Activated naive CD4-positive, alpha-beta T cell treated with anti-CD3 and anti-CD28 coated beads, Interleukin-2, amount 10 ng/mL, durations not matched to agents 7 days and 5 days (primary cell): ENCODE measurements at regions not wholly inside any gene's neighbourhood (a gene's known extent, or its start where the extent isn't known, plus 50 kb on each side); places are given as distances from the start of the nearest gene placed in this dataset.

Experiments used
- CTCF ChIA-PET: fragments of 350-600 bp; sonication (Branson Sonifier 250); formaldehyde crosslinking; loops from one replicate; lab custom pipeline; 2021; ENCODE audit warnings: antibody characterized with exemption; lab: Charles Lee
- DNase-seq: peaks from one replicate; pipeline ENCODE4 v3.0.0-alpha.2; 2020
- H3K27ac Mint-ChIP-seq: one replicate; pipeline ENCODE4 v1.8.0; 2021; ENCODE audit warnings: mild to moderate bottlenecking, moderate library complexity, mixed read lengths
- H3K27me3 Mint-ChIP-seq: one replicate; pipeline ENCODE4 v1.8.0; 2021; ENCODE audit warnings: mild to moderate bottlenecking, mixed read lengths
- H3K36me3 Mint-ChIP-seq: one replicate; pipeline ENCODE4 v1.8.0; 2021; ENCODE audit warnings: mixed read lengths
- H3K4me1 Mint-ChIP-seq: one replicate; pipeline ENCODE4 v1.8.0; 2021; ENCODE audit warnings: mixed read lengths
- H3K4me3 Mint-ChIP-seq: one replicate; pipeline ENCODE4 v1.8.0; 2021; ENCODE audit warnings: mild to moderate bottlenecking, moderate library complexity, mixed read lengths
- H3K9me3 Mint-ChIP-seq: one replicate; pipeline ENCODE4 v1.8.0; 2021; ENCODE audit warnings: mixed read lengths

DNA sequence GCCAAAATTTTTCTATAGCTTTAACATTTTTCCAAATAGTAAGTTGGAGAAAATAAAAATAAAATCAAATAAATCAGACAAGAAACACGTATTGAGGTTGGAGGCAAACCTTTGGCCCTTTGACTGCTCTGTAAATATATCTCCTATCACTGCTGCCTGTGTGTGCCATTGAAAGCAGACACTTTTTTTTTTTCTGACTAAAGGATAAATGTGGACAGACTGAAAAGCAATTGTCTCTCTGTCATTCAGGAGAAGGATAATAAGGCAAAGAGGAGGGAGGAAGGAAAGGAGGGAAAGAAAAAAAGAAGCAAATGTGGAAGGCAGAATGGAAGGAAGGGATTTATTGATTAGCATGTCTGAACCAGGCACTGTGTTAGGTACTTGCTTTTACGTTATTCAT is 85.2 kb upstream of the SULF2 start:
- no peaks in the 10 kb centered on the region for H3K9me3 Mint-ChIP-seq
- CTCF ChIA-PET = no interaction called here
- peaks cover 8% of the 10 kb centered on the region for H3K27me3 Mint-ChIP-seq
- DNase-seq = no peak
- no peak overlapping the region for H3K4me3 Mint-ChIP-seq
- H3K27ac Mint-ChIP-seq = no peak overlapping the region
- H3K4me1 Mint-ChIP-seq = no peaks in the 10 kb centered on the region
- H3K36me3 Mint-ChIP-seq = no peaks in the 10 kb centered on the region

DNA sequence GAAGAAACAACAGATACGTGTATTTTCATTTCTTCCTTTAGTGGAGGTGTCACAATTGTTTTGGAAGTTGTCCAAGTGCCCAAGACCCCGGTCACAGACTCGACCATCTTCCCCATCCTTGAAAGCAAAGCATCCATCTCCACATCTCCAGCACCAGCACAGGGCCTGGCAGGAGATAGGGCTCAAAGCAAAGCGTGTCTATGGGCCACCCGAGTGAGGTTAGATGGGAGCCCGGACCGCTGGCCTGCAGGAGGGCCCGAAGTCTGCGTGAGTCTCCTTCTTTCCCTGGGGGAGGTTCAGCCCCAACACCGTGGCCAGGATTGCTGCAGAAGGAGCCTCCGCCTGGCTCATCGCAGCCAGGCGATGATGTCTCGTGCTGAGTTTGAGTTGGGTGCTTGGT is 83.5 kb upstream of the SULF2 start:
- CTCF ChIA-PET = no interaction called here
- no peak overlapping the region for H3K27ac Mint-ChIP-seq
- H3K4me1 Mint-ChIP-seq = no peaks in the 10 kb centered on the region
- DNase-seq = no peak
- H3K27me3 Mint-ChIP-seq = peaks cover 8% of the 10 kb centered on the region
- H3K9me3 Mint-ChIP-seq = no peaks in the 10 kb centered on the region
- H3K4me3 Mint-ChIP-seq = no peak overlapping the region
- no peaks in the 10 kb centered on the region for H3K36me3 Mint-ChIP-seq

DNA sequence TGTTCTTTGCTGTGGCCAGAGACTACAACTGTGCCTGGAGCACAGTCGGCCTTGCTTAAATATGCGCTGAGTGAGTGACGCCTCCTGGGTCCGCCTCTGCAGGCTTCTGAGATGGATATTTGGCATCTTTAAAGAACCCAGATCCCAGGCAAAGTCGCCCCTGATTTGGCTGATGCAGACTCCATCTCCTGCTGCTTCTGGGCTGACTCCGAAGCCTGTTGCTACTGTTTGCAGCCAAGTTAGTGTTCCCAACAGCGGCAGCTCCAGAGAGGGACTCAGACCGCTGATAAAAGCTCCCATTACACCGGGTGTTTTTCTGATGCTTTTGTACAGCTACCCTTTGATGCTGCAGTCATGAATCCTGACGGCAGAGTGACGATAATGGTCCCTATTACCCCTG is 83.0 kb upstream of the SULF2 start:
- H3K9me3 Mint-ChIP-seq = peaks cover under 1% of the 10 kb centered on the region
- no peaks in the 10 kb centered on the region for H3K4me1 Mint-ChIP-seq
- CTCF ChIA-PET = no interaction called here
- H3K27me3 Mint-ChIP-seq = peaks cover 8% of the 10 kb centered on the region
- no peaks in the 10 kb centered on the region for H3K36me3 Mint-ChIP-seq
- no peak overlapping the region for H3K27ac Mint-ChIP-seq
- no peak for DNase-seq
- no peak overlapping the region for H3K4me3 Mint-ChIP-seq

GRCh38 chr20:47867831-47868230 is 82.5 kb upstream of the SULF2 start:
- H3K4me3 Mint-ChIP-seq = no peak overlapping the region
- CTCF ChIA-PET = no interaction called here
- peaks cover 2% of the 10 kb centered on the region for H3K9me3 Mint-ChIP-seq
- no peaks in the 10 kb centered on the region for H3K36me3 Mint-ChIP-seq
- H3K4me1 Mint-ChIP-seq = no peaks in the 10 kb centered on the region
- no peak overlapping the region for H3K27ac Mint-ChIP-seq
- peaks cover 8% of the 10 kb centered on the region for H3K27me3 Mint-ChIP-seq
- DNase-seq = no peak

- CTCF ChIA-PET = no interaction called here
- Mint-ChIP-seq H3K27me3 (peaks cover 10% of the 10 kb centered on the region), H3K9me3 (peaks cover 2% of the 10 kb centered on the region), H3K36me3 (no peaks in the 10 kb centered on the region), H3K4me3 (no peak overlapping the region), H3K27ac (peak overlapping the region; percentile 24), H3K4me1 (no peaks in the 10 kb centered on the region)
- no peak for DNase-seq
Observed at GRCh38 chr20:47866480-47866879, 81.2 kb upstream of the SULF2 start.

DNA sequence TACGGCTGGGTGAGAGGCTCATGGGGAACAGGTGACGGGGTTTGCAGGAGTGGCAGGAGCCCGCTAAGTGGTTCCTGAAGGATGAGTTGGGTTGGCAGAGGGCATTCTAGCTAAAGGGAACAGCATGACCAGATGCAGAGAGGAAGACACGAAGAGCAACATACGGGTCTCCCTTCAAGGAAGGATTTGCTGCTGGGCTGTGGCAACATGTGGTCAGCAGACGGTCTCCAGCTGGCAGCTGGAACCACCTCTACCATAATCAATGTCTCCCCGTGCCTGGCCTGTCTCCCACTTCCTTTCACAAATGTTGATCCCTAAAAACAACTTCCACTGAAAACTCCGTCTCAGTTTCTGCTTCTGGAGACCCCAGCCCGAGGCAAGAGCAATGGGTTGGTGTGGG is 80.6 kb upstream of the SULF2 start:
- peaks cover 2% of the 10 kb centered on the region for H3K9me3 Mint-ChIP-seq
- no peaks in the 10 kb centered on the region for H3K4me1 Mint-ChIP-seq
- H3K36me3 Mint-ChIP-seq = no peaks in the 10 kb centered on the region
- H3K27me3 Mint-ChIP-seq = peaks cover 10% of the 10 kb centered on the region
- CTCF ChIA-PET = no interaction called here
- H3K4me3 Mint-ChIP-seq = no peak overlapping the region
- H3K27ac Mint-ChIP-seq = no peak overlapping the region
- DNase-seq = no peak

GRCh38 chr20:47865451-47865850 is 80.2 kb upstream of the SULF2 start:
- H3K4me1 Mint-ChIP-seq = no peaks in the 10 kb centered on the region
- DNase-seq = no peak
- CTCF ChIA-PET = no interaction called here
- H3K36me3 Mint-ChIP-seq = no peaks in the 10 kb centered on the region
- peaks cover 10% of the 10 kb centered on the region for H3K27me3 Mint-ChIP-seq
- no peak overlapping the region for H3K4me3 Mint-ChIP-seq
- peaks cover 2% of the 10 kb centered on the region for H3K9me3 Mint-ChIP-seq
- H3K27ac Mint-ChIP-seq = no peak overlapping the region

GRCh38 chr20:47863981-47864380 is 78.7 kb upstream of the SULF2 start:
- H3K4me3 Mint-ChIP-seq = no peak overlapping the region
- H3K4me1 Mint-ChIP-seq = no peaks in the 10 kb centered on the region
- no peak for DNase-seq
- H3K9me3 Mint-ChIP-seq = peaks cover 2% of the 10 kb centered on the region
- no peak overlapping the region for H3K27ac Mint-ChIP-seq
- no peaks in the 10 kb centered on the region for H3K36me3 Mint-ChIP-seq
- CTCF ChIA-PET = no interaction called here
- H3K27me3 Mint-ChIP-seq = peaks cover 14% of the 10 kb centered on the region

DNA sequence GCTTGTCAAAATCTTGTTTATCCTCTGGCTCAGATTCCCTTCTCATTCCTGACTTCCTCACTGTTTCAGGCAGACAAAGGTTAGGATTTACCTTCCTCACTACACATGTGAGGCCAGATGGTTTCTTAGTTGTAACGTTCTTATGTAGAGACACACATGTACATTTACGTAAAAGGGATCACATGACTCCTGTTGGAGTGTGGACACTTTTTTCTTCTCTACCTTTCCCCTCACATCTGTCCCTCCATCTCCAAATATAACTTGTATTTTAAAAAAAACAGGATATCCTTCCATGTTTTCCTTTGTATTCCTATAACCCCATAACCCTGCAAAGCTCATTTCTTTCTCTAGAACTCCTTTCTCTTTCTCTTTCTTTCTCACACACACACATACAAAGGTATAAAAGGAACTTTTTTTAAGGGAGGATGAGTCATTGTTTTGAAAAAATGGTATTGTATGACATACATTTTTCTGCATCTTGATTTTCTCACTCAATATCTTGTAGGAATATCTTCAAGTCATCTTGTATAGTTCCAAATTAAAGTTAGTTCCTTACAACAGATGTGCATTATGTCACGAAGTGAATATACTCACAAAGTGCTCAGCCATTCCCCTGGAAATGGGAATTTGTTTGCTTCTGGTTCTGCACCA is 78.2 kb upstream of the SULF2 start:
- CTCF ChIA-PET = no interaction called here
- H3K27ac Mint-ChIP-seq = no peak overlapping the region
- no peak for DNase-seq
- peaks cover 2% of the 10 kb centered on the region for H3K9me3 Mint-ChIP-seq
- H3K27me3 Mint-ChIP-seq = peaks cover 14% of the 10 kb centered on the region
- no peaks in the 10 kb centered on the region for H3K36me3 Mint-ChIP-seq
- no peaks in the 10 kb centered on the region for H3K4me1 Mint-ChIP-seq
- no peak overlapping the region for H3K4me3 Mint-ChIP-seq

GRCh38 chr20:47862574-47863240 is 77.4 kb upstream of the SULF2 start:
- Mint-ChIP-seq H3K9me3 (peaks cover 2% of the 10 kb centered on the region), H3K36me3 (no peaks in the 10 kb centered on the region), H3K4me3 (no peak overlapping the region), H3K4me1 (no peaks in the 10 kb centered on the region), H3K27me3 (peaks cover 19% of the 10 kb centered on the region), H3K27ac (no peak overlapping the region)
- CTCF ChIA-PET = no interaction called here
- DNase-seq = no peak

DNA sequence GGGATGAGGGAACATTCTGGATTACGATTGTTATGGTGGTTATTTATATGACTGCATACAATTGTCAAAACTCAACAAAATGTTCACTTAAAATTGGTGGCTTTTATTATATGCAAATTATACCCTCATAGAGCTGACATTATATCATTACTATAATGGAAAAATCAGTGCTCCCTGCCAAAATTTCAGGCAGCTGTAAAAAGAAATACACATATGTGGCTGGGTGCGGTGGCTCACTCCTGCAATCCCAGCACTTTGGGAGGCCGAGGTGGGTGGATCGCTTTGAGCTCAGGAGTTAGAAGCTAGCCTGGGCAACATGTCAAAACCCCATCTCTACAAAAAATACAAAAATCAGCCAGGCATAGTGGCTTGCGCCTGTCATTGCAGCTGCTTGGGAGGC is 75.8 kb upstream of the SULF2 start:
- peaks cover 15% of the 10 kb centered on the region for H3K27me3 Mint-ChIP-seq
- no peaks in the 10 kb centered on the region for H3K4me1 Mint-ChIP-seq
- CTCF ChIA-PET = no interaction called here
- H3K9me3 Mint-ChIP-seq = peaks cover 2% of the 10 kb centered on the region
- H3K36me3 Mint-ChIP-seq = no peaks in the 10 kb centered on the region
- H3K27ac Mint-ChIP-seq = no peak overlapping the region
- no peak overlapping the region for H3K4me3 Mint-ChIP-seq
- no peak for DNase-seq

- DNase-seq = no peak
- H3K27ac Mint-ChIP-seq = no peak overlapping the region
- no peak overlapping the region for H3K4me3 Mint-ChIP-seq
- peaks cover 2% of the 10 kb centered on the region for H3K9me3 Mint-ChIP-seq
- no peaks in the 10 kb centered on the region for H3K4me1 Mint-ChIP-seq
- H3K36me3 Mint-ChIP-seq = no peaks in the 10 kb centered on the region
- CTCF ChIA-PET = no interaction called here
- H3K27me3 Mint-ChIP-seq = peaks cover 15% of the 10 kb centered on the region
Observed at GRCh38 chr20:47860049-47860830, 75.0 kb upstream of the SULF2 start.

DNA sequence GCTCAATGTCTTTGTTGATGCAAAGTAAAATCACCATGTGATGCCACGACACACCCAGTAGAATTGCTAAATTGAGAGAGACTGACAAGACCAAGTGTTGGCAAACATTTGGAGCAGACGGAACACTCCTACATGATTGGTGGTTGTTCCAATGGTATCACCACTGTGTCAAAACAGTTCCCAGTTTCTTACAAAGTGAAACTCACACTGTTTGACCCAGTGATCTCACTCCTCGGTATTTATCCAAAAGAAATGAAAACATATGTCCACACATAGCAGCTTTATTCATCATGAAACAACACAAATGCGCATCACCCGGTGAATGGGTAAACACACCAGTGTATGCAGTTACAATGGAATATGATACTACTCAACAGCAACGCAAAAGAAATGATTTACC is 74.0 kb upstream of the SULF2 start:
- CTCF ChIA-PET = no interaction called here
- Mint-ChIP-seq H3K27ac (no peak overlapping the region), H3K9me3 (peaks cover 2% of the 10 kb centered on the region)

GRCh38 chr20:47857569-47858464 is 72.5 kb upstream of the SULF2 start:
- Mint-ChIP-seq H3K4me3 (no peak overlapping the region), H3K27ac (no peak overlapping the region), H3K36me3 (no peaks in the 10 kb centered on the region), H3K9me3 (no peaks in the 10 kb centered on the region), H3K27me3 (peaks cover 18% of the 10 kb centered on the region), H3K4me1 (no peaks in the 10 kb centered on the region)
- no peak for DNase-seq
- CTCF ChIA-PET = no interaction called here

More for the DNA sequence above, 74.0 kb upstream of the SULF2 start:
- Mint-ChIP-seq H3K4me3 (no peak overlapping the region), H3K27me3 (peaks cover 15% of the 10 kb centered on the region), H3K36me3 (no peaks in the 10 kb centered on the region), H3K4me1 (no peaks in the 10 kb centered on the region)
- DNase-seq = no peak
